ENCODE measurements at regions not wholly inside any gene's neighbourhood (a gene's known extent, or its start where the extent isn't known, plus 50 kb on each side); places are given as distances from the start of the nearest gene placed in this dataset.

GRCh38 chr2:189367343-189367742, 73.9 kb upstream of the WDR75 start:
- in situ Hi-C loops (cut with HindIII; ENCODE audit: low sequenced_read_pairs) = no loop called here
- TF ChIP-seq, protein P1, sequence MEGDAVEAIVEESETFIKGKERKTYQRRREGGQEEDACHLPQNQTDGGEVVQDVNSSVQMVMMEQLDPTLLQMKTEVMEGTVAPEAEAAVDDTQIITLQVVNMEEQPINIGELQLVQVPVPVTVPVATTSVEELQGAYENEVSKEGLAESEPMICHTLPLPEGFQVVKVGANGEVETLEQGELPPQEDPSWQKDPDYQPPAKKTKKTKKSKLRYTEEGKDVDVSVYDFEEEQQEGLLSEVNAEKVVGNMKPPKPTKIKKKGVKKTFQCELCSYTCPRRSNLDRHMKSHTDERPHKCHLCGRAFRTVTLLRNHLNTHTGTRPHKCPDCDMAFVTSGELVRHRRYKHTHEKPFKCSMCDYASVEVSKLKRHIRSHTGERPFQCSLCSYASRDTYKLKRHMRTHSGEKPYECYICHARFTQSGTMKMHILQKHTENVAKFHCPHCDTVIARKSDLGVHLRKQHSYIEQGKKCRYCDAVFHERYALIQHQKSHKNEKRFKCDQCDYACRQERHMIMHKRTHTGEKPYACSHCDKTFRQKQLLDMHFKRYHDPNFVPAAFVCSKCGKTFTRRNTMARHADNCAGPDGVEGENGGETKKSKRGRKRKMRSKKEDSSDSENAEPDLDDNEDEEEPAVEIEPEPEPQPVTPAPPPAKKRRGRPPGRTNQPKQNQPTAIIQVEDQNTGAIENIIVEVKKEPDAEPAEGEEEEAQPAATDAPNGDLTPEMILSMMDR (IDR thresholded peaks at IDR 0.05; ENCODE audit: low read depth, low read length, missing control alignments) = no peak
- no peak overlapping the region for H3K4me3 ChIP-seq (ENCODE audit: low read depth, low read length)
- DNase-seq (ENCODE audit: low read depth) = no peak

GRCh38 chr2:189369566-189369965, 71.7 kb upstream of the WDR75 start:
- H3K4me3 ChIP-seq (ENCODE audit: low read depth, low read length) = no peak overlapping the region
- in situ Hi-C loops (cut with HindIII; ENCODE audit: low sequenced_read_pairs) = no loop called here
- no peak for DNase-seq (ENCODE audit: low read depth)
- TF ChIP-seq, protein P1 (IDR thresholded peaks at IDR 0.05; ENCODE audit: low read depth, low read length, missing control alignments) = no peak

- no peak for DNase-seq (ENCODE audit: low read depth)
- TF ChIP-seq, protein P1 (IDR thresholded peaks at IDR 0.05; ENCODE audit: low read depth, low read length, missing control alignments) = no peak
- in situ Hi-C loops (cut with HindIII; ENCODE audit: low sequenced_read_pairs) = no loop called here
- H3K4me3 ChIP-seq (ENCODE audit: low read depth, low read length) = no peak overlapping the region
Observed at GRCh38 chr2:189370719-189371118, 70.6 kb upstream of the WDR75 start.

DNA sequence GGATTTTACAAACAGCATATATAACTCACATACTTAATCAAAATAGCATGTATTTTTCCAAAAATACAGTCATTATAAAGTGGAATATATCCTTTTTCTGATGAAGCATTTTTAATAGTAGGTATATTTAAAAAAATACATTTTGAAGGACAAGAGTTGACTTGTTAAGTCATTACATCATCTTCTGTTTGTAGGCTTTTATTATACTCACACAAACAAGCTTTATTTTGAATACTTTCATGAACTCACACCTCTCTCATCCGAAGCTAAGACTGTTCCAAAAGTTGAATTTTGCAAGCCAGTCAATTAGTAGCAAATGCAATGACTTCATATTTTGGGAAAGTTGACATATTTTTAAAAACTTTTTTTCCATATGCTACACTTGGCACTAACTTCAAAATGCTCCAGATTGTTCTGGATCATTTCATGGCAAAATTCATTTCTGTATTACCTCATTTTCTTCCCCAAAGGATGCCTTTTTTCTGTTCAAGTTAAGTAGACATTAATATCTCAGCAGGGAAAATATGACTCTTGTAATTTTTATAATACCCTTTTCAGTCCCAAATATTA, 68.5 kb upstream of the WDR75 start:
- in situ Hi-C loops (cut with HindIII; ENCODE audit: low sequenced_read_pairs) = no loop called here
- TF ChIP-seq, protein P1 (IDR thresholded peaks at IDR 0.05; ENCODE audit: low read depth, low read length, missing control alignments) = no peak
- no peak for DNase-seq (ENCODE audit: low read depth)
- H3K4me3 ChIP-seq (ENCODE audit: low read depth, low read length) = no peak overlapping the region

DNA sequence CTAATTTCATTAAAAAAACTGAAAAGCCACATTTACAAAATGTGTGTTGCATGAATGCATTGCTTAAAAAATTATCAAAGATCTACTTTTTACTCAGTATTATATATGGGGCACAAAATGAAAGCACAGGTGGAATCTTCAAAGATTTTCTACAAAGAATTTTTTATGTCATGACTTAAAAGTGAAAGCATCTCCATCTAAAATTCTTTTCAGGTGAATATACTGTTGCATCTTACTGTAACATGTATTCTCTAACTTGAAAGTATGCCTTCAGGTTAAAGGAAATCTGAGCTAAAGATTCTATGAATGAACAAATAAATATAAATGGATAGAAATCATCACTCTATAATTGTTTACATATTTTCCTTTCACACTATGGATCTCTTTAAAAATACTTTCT, 66.8 kb upstream of the WDR75 start:
- DNase-seq (ENCODE audit: low read depth) = no peak
- in situ Hi-C loops (cut with HindIII; ENCODE audit: low sequenced_read_pairs) = no loop called here
- TF ChIP-seq, protein P1 (IDR thresholded peaks at IDR 0.05; ENCODE audit: low read depth, low read length, missing control alignments) = no peak
- H3K4me3 ChIP-seq (ENCODE audit: low read depth, low read length) = no peak overlapping the region

GRCh38 chr2:189375842-189376241, 65.4 kb upstream of the WDR75 start:
- TF ChIP-seq, protein P1 (IDR thresholded peaks at IDR 0.05; ENCODE audit: low read depth, low read length, missing control alignments) = no peak
- no peak for DNase-seq (ENCODE audit: low read depth)
- H3K4me3 ChIP-seq (ENCODE audit: low read depth, low read length) = no peak overlapping the region
- in situ Hi-C loops (cut with HindIII; ENCODE audit: low sequenced_read_pairs) = no loop called here

DNA sequence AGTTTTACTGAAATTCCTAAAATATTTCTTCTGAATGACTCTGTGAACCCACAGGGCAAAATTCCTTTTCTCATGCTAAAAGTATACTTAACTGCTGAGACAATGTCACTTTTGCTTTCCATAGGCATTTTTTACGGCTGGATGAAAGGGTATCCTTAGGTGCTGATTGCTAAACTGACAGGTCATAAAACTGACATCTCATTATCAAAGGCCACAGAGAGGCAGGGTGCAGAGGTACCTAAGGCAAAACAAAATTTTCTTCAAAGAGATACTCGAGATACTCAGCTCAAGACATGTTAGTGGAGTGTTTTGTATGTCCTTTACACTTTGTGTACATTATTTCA, 62.0 kb upstream of the WDR75 start:
- in situ Hi-C loops (cut with HindIII; ENCODE audit: low sequenced_read_pairs) = no loop called here
- H3K4me3 ChIP-seq (ENCODE audit: low read depth, low read length) = no peak overlapping the region
- TF ChIP-seq, protein P1 (IDR thresholded peaks at IDR 0.05; ENCODE audit: low read depth, low read length, missing control alignments) = no peak
- no peak for DNase-seq (ENCODE audit: low read depth)
